Mammary epithelial cell (primary cell): ENCODE measurements at regions not wholly inside any gene's neighbourhood (a gene's known extent, or its start where the extent isn't known, plus 50 kb on each side); places are given as distances from the start of the nearest gene placed in this dataset.

Experiments
- CTCF ChIP-seq, 2 donors: IDR thresholded peaks in 1 of 2; conservative IDR thresholded peaks in 1 of 2; 2 replicates each; pipeline ENCODE4 v1.5.1; 2011 to 2012; ENCODE audit warnings: inconsistent platforms in 2 of 2, low read length in 2 of 2, mild to moderate bottlenecking in 2 of 2, control low read depth in 1 of 2, low read depth in 1 of 2; ENCODE audit not compliant: insufficient read depth in 1 of 2; ENCODE audit errors: extremely low read depth in 1 of 2
- EZH2 ChIP-seq: IDR thresholded peaks from 2 replicates; pipeline ENCODE4 v1.6.1; 2012; ENCODE audit warnings: low read length, inconsistent platforms, borderline replicate concordance

DNA sequence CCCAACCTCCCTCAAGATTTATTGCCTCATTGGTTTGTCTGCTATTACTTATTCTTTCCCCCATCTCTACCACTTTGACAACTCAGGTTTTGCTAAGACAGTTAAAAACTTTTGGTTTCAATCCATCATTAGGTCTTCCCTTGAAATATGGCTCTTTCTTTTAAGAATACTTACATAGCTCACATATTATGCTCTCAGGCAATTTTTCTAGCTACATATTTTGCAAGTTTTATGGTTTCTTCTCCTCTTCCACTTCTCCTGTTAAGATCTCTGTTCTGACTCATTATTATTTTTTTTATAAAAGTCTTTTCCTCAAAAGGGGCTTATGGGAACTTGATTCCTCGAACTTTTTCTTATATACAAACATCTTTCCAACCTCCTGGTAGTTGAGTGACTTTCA lies 192.4 kb upstream of the MPPED2 start:
- TF ChIP-seq CTCF (conservative IDR thresholded peaks at IDR 0.05 in 1 of 2, IDR thresholded peaks at IDR 0.05 in 1 of 2; ENCODE audit: extremely low read depth in 1 of 2, insufficient read depth in 1 of 2, low read depth in 1 of 2, low read length in 2 of 2): no peak
- TF ChIP-seq EZH2: no peak
